GM12873 (cell line): ENCODE measurements at regions not wholly inside any gene's neighbourhood (a gene's known extent, or its start where the extent isn't known, plus 50 kb on each side); places are given as distances from the start of the nearest gene placed in this dataset.

Experiments
- TF ChIP-seq, protein P1 (sequence below): IDR thresholded peaks from 2 replicates; pipeline ENCODE4 v1.5.1; 2012; ENCODE audit warnings: low read depth, mild to moderate bottlenecking, moderate library complexity, low read length, control low read depth; ENCODE audit not compliant: insufficient read depth; ENCODE audit errors: missing control alignments

- TF ChIP-seq, protein P1, sequence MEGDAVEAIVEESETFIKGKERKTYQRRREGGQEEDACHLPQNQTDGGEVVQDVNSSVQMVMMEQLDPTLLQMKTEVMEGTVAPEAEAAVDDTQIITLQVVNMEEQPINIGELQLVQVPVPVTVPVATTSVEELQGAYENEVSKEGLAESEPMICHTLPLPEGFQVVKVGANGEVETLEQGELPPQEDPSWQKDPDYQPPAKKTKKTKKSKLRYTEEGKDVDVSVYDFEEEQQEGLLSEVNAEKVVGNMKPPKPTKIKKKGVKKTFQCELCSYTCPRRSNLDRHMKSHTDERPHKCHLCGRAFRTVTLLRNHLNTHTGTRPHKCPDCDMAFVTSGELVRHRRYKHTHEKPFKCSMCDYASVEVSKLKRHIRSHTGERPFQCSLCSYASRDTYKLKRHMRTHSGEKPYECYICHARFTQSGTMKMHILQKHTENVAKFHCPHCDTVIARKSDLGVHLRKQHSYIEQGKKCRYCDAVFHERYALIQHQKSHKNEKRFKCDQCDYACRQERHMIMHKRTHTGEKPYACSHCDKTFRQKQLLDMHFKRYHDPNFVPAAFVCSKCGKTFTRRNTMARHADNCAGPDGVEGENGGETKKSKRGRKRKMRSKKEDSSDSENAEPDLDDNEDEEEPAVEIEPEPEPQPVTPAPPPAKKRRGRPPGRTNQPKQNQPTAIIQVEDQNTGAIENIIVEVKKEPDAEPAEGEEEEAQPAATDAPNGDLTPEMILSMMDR: no peak
These were observed 602.3 kb upstream of the MGMT start for GRCh38 chr10:128864554-128865295.

- TF ChIP-seq, protein P1: no peak
These were observed 601.4 kb upstream of the MGMT start for GRCh38 chr10:128865436-128866195.

DNA sequence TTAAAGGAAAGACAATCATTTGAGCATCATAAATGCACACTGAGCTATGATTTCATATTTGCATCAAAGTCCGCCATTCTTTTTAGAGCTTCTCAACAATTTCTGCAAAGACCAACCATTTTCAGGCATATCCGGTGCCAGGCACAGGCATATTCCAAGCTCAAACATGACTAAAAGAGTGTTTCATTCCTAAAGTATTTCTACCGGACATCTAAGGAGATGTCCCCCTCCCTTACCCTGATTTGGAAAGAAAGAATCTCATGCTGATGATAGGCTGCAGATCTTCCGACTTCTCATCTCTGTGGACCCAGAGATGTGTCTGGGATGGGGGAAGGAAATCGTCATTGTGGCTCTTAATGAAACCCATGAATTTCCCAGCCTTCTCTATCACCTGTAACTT lies 600.5 kb upstream of the MGMT start:
- TF ChIP-seq, protein P1: no peak

DNA sequence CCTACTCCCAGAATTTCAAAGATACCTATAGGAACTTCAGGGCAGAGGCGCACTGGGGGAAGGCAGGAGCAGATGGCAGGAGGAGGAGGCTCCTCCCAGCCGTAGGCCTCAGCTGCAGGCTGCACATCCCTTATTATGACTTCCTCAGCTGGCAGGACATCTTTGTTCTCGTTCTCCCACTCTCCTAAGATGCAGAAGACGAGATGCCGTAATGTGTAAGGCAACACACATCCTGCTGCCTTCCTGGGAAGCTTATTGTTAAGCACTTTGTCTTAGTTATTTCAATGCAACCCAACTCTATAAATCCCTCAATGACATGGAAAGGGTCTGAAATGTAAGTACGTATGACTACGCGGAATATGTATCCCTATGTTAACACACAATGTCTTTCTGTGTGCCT lies 599.8 kb upstream of the MGMT start:
- TF ChIP-seq, protein P1: no peak

GRCh38 chr10:128867819-128868218 lies 599.2 kb upstream of the MGMT start:
- TF ChIP-seq, protein P1: no peak

- TF ChIP-seq, protein P1: no peak
These were observed 598.6 kb upstream of the MGMT start for GRCh38 chr10:128868481-128868880.

- TF ChIP-seq, protein P1: no peak
These were observed 597.8 kb upstream of the MGMT start for GRCh38 chr10:128869101-128869749.
